Left lobe of liver (tissue), 2 donors: ENCODE measurements at regions not wholly inside any gene's neighbourhood (a gene's known extent, or its start where the extent isn't known, plus 50 kb on each side); places are given as distances from the start of the nearest gene placed in this dataset.
"Not testable (repeated sequence)": the region's sequence is repeated elsewhere in the genome, so short reads cannot be mapped to it uniquely, and the experiment has no call there.

Experiments
- ATAC-seq: fragments of 200-7000 bp; cut with Tn5 transposase; one replicate; pipeline ENCODE4 v1.9.1; 2020; ENCODE audit warnings: mild to moderate bottlenecking, moderate library complexity
- DNase-seq: peaks from one replicate; pipeline ENCODE4 v3.0.0-alpha.2; 2020; ENCODE audit warnings: low spot score
- donor health status: DM: no; HTN: no; CAD: no; lungs with moderate emphysema.
- donor health status: DM: no; HTN: yes; CAD: no.

DNA sequence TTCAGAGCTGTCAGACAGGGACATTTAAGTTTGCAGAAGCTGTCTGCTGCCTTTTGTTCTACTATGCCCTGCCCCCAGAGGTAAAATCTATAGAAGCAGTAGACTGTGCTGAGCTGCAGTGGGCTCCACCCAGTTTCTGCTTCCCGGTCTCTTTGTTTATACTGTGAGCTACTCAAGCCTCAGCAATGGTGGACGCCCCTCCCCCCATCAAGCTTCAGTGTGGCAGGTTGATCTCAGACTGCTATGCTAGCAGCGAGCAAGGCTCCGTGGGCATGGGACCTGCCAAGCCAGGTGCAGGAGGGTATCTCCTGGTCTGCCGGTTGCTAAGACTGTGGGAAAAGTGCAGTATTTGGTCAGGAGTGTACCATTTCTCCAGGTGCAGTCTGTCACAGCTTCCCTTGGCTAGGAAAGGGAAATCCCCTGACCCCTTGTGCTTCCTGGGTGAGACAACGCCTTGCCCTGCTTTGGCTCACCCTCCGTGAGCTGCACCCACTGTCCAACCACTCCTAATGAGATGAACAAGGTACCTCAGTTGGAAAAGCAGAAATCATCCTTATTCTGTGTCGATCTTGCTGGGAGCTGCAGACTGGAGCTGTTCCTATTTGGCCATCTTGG lies 692.2 kb downstream of the UTRN start:
- not testable (repeated sequence) for ATAC-seq, DNase-seq

DNA sequence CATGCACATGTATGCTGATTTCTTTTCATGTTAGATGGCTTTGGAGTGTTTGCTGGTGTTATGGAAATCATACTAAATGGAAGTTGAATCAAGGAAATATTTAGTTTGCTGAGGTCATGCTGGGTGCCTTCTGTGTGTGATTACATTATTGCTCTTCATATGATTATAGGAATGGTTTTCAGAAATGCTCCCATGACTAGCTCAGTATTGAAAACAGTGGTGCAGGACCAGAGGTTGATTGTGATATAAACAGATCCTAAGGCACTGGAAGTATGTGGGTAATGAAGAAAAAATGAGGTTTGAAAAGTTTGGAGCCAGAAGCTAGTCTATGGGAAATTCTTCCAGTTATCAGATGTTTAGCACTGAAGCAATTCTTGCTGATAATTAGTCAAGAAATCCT lies 693.1 kb downstream of the UTRN start:
- ATAC-seq (no peak), DNase-seq (no peak)

DNA sequence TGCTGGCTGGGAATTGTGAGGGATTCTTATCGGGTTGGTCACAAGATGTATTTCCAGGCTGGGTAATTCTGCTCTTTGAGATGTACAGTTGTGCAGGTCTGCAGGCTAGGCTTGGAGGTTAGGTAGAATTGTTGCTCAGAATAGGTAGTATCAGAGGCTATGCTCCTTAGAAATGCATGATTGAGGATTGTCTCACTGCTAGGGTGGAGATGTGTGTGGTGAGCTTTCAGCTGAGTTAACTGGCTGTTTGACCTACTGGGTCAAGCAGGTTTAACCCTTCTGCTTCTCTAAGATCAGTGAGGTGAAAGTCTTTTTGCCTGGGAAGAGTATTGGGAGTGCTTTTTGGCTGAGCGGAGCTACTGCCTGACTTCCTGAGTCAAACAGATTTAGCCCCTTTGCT lies 701.1 kb downstream of the UTRN start:
- DNase-seq (no peak), ATAC-seq (no peak)

DNA sequence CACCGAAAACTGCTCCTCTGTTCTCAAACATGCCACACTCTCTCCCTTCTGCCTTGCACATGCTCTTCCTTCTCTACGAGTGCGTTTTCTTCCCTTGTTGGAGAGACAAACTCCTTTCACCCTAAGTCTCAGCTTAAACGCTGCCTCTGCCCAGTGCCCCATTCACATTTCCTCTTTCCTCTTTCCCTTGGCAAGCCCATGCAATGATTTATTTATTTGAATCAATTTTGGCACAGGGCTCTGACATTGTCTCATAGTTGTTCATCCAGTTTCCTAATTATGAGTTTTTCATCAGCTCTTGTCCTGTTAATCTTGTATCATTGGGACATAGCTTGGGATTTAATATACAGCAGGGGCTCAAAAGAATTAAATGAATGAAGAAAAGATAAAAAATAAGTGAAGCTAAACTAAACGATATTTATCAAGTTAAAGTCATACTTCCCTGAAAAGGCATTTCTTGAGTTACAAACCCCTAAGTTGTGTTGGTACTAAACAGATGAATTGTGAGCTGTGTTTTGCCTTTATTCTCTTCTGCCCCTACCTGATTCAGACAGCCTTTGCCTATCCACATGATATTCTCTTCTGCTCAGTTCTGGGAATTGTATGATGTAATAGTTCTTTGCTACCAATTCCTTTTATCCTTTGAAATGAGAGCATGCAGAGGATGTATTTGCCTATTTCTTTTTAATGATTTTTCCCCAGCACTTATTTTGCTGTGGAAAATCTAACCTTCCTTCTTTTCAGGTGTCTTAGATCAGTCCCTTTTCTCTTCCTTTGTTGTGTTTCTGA lies 704.4 kb downstream of the UTRN start:
- DNase-seq, result no peak
- ATAC-seq, result peak; percentile 15

DNA sequence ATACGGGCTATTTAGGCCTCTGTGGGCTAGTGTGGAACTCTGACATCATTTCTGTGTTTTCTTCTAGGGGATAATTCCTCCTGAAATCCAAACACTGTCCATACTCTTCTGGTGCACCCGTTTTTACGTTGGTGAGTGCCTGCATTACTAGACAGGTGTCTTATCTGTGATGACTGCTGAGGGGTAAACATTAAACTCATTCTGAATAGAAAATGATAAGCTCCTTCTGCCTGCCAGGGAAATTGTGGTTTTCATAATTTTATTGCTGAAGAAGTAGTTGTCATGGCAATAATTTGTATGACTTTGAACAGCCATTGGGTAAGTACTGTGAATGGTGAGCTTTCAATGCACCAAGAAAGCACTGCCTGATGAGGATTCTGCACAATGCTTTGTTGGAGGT lies 705.6 kb downstream of the UTRN start:
- ATAC-seq (no peak), DNase-seq (no peak)

DNA sequence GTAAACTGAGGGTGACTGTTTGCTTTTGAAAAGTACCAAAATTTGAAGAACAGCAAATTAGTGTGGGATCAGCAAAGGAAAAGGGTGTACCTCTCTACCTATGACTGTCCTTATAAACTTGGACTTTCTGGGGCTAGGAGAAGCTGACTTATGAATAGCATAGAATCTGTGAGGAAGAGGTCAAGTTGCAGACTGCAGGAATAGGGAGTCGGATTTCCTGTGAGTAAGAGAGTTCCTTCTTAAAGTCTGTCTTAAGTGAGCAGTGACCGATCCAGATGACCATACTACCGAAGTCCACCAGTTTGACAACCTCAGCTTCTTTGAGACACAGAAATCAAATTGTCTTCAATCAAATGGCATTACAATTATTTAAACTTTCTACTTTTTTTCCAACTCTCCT lies 708.7 kb downstream of the UTRN start:
- ATAC-seq, result no peak
- no peak for DNase-seq

DNA sequence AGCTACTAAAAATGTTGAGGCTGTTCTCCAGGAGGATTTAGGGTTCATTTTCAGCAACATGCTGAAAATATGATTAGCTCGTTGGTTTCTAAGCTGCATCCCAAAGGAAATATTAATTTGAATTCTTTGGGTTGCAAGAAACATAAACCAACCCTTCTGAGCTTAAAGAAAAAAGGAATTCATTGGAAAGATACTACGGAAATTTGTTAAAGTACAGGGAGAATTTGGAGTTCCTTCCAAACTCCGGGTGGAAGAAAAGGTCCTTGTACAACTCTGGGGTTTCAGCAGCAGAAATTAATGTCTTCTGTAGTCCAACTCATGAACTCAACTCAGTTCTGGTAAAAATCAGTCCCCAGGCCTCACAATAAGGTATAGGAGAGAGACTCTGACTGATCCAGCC lies 712.9 kb downstream of the UTRN start:
- DNase-seq (no peak), ATAC-seq (no peak)

DNA sequence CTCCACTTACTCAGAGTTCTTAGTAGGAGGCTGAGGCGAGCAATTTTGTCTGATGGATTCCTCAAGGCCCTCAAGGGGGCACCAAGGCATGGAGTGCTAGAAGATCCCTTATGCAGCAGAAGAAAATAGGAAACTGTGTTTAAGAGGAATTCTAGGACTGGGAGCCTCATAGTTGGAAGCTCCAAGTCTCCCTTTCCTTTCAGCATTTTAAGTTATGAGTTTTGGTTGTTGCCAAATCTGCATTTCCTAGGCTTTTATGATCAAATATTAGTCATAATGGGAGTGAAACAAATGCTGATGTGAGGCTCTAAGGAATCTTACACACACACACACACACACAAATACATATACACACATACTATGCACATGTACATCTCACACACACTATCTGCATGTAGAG lies 714.0 kb downstream of the UTRN start:
- ATAC-seq (no peak), DNase-seq (no peak)

DNA sequence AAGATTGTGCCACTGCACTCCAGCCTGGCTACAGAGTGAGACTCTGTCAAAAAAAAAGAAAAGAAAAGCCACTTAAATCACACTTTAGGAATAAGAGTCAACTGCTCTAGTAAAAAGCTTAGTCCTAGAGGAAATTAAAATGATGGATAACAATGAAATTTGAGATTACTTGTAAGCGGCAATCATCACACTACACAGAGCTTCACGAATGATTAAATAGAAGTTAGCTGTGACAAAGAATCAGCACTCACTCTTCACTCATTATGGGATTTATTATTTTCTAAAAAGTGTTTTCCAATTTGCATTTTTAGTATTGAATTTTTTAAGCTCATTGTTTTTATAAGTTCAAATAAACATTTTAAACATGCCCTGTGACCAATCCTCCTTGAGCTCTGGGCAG lies 718.0 kb downstream of the UTRN start:
- ATAC-seq, result no peak
- DNase-seq, result no peak

DNA sequence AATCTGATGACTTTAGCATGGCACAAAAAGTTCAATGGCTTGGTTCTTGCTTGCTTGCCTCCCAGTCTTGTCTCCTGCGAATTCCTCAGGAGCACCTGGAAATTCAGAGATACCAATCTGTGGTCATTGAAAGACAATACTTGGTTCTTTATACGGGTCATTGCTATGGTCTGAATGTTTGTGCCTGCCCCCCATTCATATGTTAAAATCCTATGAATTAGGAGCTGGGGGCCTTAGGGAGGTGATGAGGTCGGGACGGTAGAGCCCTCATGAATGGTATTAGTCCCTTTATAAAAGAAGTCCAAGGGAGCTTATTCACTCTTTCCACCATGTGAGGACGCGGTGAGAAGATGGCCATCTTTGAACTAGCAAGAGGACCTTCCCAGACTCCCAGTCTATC lies 721.8 kb downstream of the UTRN start:
- ATAC-seq (no peak), DNase-seq (no peak)

DNA sequence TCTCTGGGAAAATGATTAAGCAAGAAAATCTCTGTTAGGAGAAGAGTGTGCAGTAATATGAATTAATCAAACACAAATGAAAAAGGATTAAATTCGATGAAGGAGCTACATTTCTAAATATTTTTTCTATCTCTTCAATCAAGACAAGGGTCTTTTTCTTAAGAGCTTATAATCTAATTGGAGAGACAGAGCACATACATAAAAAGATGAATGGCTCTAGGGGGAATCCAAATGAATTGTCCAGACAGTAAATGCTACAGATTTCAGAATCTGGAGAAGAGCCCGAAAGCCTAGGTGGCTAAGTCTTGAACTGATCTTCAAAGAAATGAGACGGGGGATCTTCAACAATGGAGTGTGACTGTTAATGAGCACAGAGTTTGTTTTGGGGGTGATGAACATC lies 723.6 kb downstream of the UTRN start:
- no peak for DNase-seq
- no peak for ATAC-seq

DNA sequence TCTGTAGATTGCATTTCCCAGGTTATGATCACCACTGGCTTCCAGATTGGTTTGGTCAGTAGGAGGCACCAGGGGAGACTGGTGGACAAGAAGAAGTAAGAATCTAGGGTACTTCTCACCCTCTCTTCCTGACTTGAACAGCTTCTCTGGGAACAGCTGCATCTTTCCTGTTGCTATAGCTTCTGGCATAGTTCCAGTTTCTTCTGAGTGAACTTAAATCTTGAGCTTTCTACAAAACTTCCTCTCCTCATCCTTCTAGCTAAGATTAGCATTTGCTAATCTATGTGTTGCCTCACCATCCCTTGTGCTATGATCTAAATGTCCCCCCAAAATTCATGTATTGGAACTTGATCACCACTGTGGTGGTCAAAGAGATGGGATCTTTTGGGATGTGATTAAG lies 724.6 kb downstream of the UTRN start:
- ATAC-seq (no peak), DNase-seq (no peak)

DNA sequence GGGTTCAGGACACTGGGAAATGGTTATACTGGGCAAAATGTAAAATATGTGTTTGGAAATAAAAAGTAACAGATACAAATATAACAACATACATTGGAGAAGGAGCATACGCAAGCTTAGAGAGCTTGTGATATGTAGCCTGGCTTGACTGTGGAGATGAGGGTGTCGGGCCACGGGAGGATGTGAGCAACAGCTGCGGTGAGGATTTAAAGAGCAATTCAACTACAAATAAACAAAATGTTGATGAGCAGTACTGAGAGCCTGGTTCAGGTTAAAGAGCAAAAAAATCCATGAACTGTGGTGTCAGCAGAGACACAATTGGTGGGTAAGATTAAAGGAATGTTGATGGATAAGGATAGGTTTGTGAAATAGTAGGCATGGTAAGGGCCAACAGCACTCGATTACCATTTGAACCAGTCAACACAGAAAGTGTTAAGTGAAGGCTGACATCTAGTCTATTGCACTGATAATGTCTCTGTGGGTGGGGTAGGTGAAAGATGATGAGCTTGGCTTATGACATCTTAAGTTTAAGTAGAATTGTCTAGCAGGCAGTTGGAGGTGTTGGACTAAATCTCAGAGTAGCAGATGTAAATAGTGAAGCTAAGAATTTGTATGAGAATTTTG lies 723.2 kb downstream of the EPM2A start:
- DNase-seq (no peak), ATAC-seq (no peak)

DNA sequence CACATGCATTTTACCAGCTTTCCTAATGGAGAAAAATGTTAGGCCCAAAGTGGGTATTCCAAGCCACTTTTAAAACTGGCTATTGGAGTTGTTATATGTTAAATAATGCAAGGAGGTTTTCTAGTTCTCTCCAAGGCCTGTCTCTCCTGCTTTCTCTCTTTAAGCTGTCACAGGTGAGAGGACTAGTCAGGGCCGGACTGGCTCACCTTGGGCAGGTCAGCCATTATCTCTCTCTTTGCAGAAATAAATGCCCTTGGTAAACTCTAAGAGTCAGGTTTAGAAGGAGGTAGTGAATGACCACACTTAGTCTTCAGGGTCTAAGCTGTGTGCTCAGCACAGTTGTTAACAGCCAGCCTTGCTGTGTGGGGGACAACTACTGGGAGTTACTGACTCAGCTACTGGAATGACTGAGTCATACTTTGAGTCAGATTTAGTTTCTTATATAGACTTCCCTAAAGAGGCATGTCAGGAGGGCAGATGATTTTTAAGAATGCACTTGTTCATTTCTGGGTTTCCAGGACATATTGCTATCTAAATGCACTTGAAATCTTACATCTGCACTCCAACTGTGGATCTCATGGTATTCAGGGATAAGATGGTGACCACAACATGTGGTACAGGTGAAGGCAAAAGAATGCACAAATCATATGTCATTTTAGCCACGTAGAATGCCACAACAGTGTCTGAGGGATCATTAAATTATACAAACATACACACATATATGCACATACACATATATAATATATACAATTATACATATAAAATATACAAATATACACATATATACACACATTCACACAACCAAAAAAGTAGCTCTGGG lies 719.4 kb downstream of the EPM2A start:
- ATAC-seq, result peak; percentile 33

DNA sequence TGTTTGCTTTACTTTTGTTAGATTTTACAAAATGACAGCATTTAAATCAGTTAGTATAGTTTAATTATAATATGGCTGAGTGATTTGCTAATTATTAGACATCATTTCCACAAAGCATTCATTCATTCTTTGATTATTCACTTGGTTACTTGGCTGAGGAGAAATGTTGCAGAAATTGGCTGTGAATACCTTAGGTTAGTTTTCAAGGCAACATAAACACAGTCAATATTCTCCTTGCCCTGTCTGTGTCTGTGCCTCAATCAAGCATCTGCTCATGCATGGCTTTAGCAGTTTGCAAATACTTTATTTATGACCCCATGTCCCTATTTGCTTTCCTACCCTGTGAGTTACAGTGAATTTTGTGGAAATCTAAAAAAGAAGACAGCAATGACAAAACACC lies 718.3 kb downstream of the EPM2A start:
- ATAC-seq (no peak), DNase-seq (no peak)

More for the DNA sequence above, 719.4 kb downstream of the EPM2A start:
- DNase-seq, result no peak

DNA sequence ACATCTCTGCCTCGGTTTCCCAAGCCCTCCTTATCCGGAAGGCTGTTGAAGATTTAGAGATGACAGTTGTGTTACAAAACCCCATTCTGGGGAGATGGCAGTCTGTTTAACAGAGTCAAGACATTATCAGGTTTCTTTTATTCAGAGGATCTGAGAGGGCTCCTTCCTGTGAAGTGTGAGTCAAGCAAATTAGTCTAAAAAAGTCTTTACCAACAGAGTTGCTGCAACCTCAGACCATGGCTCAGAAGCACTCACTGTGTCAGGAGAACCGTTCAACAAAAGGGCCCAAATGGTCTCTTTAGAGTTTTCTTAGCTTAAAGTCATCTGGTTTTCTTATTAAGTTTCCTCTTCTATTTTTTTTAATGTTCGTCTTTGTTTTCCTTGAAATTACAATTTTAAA lies 717.8 kb downstream of the EPM2A start:
- no peak for DNase-seq
- ATAC-seq, result no peak

DNA sequence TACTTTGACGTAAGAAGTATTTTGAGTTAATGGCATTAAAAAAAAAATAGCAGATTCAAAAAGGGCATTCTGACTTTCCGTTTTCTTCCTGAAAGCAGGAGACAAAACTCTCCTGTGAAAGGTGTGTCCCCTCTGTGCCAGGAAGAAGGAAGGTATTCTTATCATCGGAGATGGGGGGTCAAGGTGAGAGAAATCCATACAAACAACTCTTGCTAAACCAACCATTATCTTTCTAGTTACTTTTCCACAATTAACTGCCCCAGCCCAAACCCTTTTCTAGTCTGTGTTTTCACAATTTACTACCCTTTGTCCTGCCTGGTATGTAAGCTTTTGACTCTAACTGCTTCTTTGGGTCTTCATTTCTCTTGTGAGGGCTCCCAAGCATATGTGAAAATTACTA lies 717.3 kb downstream of the EPM2A start:
- no peak for DNase-seq

DNA sequence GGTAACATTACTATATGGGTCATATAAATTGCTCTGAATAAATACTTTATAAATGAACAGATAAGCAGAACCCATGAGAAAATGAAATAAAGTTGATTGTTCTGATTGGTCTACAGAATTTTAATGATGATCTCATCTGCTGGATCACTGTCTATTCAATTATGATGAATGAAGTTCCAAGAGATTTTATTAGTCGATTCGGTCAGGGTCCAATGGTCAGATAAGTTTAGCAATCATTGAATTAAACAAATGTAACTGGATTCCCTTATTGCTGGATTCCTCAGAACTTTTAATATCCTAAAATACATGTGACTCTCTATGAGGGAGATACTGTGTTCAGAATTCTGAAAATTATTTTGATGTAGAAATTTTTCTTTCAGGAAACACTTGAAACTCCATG lies 715.2 kb downstream of the EPM2A start:
- DNase-seq (no peak), ATAC-seq (peak; percentile 77)

More for the DNA sequence above, 717.3 kb downstream of the EPM2A start:
- ATAC-seq, result no peak

DNA sequence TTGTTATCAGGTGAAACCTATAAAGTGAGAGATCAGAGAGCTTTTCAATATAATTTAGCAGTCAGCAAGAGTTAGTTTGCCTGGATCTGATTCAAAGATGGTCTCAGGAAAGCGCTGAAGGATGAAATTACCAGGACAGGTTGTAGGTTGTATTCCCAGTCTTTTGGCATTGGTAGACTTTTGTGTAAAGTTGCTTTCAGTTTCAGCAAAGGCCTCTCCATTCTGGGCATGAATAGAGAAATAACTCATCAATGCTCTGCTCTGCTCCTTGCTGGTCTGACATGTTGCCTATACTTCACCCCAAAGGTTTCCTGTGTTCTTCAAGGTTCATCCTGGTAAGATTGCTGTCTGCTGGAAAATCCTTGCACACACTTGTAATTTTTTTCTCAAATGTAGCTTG lies 714.8 kb downstream of the EPM2A start:
- ATAC-seq (peak; percentile 78), DNase-seq (no peak)

DNA sequence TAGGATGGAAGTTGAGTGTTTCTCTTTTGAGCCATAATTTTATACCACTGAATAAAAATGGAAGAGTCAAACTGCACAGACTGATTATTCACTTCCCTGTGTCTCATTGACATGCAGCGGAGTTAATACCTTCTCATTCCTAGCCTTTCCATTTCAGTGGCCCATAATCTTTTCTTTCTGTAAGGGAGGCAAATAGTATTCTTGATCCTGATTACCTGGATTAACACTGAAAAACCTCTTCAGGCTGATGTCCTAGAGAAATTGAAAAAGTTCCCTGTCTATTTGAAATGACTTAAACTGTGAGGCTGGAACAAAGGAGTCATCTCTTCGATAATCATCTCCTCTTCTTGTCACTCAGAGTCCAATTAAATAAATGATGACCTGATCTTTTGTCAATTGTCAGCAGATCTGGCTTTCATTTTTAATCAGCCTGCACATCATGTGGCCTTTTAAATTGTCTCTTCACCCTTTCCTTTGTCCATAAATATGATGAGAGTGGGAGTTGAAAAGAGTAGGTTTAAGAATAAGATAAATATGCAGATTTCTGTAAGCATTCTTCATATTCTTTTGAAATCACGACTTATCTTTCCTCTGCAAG lies 713.0 kb downstream of the EPM2A start:
- ATAC-seq, result no peak
- DNase-seq, result no peak

DNA sequence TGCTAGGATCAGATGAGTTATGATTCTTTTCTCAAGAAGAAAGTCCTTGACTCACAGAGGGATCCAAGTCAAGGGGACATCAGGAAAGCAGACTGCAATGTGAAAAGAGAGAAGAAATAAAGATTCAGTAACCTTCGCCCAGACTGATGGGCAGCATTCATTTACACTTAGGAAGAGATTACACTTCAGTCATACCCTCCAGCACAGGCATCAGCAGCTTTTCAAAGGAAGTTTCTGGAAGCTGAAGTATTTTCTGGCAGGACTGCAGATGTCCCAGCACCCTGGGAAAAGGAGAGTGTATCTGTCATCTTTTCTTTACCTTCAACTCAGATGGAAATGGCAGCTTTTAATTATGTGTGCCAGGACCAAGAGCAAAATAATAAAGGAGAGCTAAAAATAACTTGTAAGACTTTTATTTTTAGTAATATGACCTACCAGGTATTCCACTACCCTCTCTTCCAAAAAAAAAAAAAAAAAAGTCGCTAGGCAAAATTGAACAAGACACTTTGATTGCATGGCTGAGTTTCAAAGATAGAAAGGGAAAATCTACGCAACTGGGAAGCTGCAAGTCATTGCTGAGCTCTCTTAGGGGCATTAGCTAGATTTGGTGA lies 712.1 kb downstream of the EPM2A start:
- DNase-seq (no peak), ATAC-seq (no peak)
